HG02870 (cell line): ENCODE measurements at regions not wholly inside any gene's neighbourhood (a gene's known extent, or its start where the extent isn't known, plus 50 kb on each side); places are given as distances from the start of the nearest gene placed in this dataset.
"Not testable (repeated sequence)": the region's sequence is repeated elsewhere in the genome, so short reads cannot be mapped to it uniquely, and the experiment has no call there.

Experiments
- ATAC-seq: cut with Tn5 transposase; IDR thresholded peaks from one replicate; pipeline ENCODE4 v1.9.1; 2021; ENCODE audit warnings: mild to moderate bottlenecking, moderate library complexity; ENCODE audit not compliant: unreplicated experiment

GRCh38 chr9:108033976-108034964 is 544.7 kb upstream of the KLF4 start:
- no peak for ATAC-seq

DNA sequence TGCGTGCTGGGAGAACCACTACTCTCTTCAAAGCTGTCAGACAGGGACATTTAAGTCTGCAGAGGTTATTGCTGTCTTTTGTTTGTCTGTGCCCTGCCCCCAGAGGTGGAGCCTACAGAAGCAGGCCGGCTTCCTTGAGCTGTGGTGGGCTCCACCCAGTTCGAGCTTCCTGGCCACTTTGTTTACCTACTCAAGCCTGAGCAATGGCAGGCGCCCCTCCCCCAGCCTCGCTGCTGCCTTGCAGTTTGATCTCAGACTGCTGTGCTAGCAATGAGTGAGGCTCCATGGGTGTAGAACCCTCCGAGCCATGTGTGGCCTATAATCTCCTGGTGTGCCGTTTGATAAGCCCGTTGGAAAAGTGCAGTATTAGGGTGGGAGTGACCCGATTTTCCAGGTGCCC is 542.5 kb upstream of the KLF4 start:
- not testable (repeated sequence) for ATAC-seq

DNA sequence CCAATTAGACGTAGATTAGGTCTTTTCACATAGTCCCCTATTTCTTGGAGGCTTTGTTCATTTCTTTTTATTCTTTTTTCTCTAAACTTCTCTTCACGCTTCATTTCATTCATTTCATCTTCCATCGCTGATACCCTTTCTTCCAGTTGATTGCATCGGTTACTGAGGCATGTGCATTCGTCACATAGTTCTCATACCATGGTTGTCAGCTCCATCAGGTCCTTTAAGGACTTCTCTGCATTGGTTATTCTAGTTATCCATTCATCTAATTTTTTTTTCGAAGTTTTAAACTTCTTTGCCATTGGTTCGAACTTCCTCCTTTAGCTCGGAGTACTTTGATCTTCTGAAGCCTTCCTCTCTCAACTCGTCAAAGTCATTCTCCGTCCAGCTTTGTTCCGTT is 541.7 kb upstream of the KLF4 start:
- not testable (repeated sequence) for ATAC-seq

GRCh38 chr9:108026718-108027117 is 537.1 kb upstream of the KLF4 start:
- ATAC-seq: not testable (repeated sequence)

- no peak for ATAC-seq
These were observed 535.0 kb upstream of the KLF4 start for GRCh38 chr9:108024604-108025003.

DNA sequence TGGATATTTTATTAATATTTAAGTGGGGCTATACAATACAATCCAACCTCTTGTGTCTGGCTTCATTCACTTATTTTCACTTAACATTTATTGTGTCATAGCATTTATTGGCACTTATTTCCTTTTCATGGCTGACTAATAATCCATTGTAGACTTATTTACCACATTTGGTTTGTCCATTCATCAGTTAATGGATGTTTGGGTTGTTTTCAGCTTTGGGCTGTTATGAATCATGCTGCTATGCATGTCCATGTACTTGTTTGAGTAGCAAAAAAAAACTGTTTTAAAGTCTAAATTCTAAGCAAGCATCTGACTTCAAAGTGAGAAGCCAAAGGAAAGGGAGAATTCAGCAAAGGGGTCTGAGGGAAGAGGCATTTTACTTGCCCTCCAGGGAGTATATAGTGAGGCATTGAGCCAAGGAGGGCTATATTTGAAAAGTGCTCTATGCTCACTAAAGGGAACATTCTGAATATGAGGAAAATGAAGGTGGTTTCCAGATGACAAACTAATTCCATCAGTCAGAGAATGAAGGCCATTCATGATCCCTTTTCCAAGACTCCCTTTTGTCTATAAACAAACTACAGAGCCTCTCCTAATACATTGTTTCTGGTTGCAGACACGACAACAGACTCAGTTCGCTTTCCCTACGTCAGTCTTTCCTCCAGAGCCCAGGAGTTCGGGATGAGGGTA is 532.8 kb upstream of the KLF4 start:
- ATAC-seq: no peak

- ATAC-seq: no peak
These were observed 531.6 kb upstream of the KLF4 start for GRCh38 chr9:108021096-108021710.

DNA sequence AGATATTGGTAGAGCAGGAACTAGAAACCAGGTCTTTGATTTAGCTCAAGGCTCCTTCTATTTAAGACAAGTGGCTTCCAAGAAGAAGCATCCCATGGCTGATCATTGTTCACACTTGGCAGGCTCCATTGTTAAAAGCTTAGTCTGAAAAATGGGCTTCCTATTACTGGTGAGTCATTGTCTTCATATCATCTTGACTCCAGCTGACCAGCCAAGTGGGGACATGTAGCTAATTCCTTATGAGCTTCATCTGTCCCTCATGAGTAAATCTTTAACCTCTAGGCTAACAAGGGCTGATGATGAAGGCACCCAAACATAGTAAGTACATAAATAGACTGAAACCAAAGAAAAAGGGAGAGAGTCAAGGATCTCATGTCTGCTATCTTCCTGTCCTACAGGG is 530.3 kb upstream of the KLF4 start:
- no peak for ATAC-seq

- ATAC-seq: no peak
These were observed 528.1 kb upstream of the KLF4 start for GRCh38 chr9:108017671-108018070.

- ATAC-seq: no peak
These were observed 526.9 kb upstream of the KLF4 start for GRCh38 chr9:108016446-108016845.

GRCh38 chr9:108015690-108016089 is 526.1 kb upstream of the KLF4 start:
- ATAC-seq: no peak

DNA sequence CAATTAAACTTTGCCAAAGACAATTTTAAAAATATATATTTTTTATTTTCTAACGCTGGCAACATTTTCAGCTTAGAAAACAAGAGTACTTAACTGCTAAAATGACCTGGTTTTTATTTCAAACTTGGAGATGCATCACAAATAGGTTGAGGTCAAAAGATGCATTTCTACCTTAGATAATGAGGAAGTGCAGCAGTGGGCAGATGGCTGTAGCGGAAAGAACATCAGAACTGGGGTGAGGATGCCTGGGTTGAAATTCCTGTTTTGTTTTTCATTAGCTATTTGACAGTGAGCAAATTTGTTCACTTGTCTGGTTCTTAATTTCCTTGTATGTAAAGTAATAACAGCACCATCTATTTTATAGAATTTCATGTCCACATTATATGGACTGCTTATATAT is 524.8 kb upstream of the KLF4 start:
- no peak for ATAC-seq

DNA sequence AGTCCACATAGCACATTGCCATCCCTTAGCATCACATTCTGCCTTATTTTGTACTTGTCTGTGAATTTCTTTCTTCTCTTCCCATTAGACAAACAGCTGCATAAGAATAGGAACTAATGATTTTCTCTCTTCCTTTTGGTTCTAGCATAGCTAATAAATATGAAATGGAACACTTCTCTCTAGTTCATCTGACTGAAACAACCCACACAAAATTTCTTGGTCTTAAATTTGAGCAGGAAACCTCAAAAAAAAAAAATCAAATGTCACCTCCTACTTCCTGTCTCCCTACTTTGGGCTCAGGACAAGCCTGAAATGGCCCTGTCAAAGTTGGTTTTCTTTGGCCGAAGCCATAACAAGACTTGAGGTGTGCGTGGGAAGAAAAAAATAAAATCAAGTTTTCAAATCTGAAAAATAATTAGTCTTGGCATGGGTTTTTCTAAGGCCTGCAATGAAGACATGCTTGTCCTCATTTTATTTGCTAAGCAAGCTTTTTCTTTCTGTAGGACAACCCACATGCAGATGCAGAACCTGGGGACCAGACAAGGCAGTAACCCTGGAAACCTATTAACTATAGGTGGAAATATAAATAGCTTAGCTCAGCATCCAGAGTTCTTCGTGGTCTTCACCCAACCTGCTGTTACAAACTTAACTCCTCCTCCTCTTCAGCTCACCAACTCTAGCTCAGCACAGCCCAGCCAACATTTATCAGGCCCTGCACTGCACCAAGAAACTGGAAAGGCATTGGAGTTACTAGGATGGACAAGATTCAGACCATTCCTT is 523.5 kb upstream of the KLF4 start:
- ATAC-seq: no peak

GRCh38 chr9:108012405-108012804 is 522.8 kb upstream of the KLF4 start:
- no peak for ATAC-seq

- no peak for ATAC-seq
These were observed 514.0 kb upstream of the KLF4 start for GRCh38 chr9:108003526-108003925.

GRCh38 chr9:108002371-108002956 is 512.9 kb upstream of the KLF4 start:
- ATAC-seq: no peak

DNA sequence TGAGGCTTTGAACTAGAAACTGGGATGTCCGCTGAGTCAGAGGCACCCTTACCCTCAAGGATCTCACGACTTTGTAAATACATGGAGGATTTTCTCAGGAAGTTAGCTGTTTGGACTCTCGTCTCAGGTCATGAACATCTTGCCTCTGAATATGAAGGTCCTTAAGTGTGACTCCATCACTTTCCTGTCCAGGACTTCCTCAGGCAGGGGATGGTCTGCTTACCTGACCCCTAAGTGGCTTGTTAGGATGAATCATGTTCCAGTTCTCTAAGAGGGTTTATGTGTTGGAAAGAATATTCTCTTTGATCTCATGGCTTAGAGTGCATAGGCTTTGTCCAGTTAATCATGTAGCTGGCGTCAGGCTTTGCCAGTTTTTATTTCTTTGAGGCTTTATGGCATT is 511.7 kb upstream of the KLF4 start:
- ATAC-seq: no peak

- no peak for ATAC-seq
These were observed 510.3 kb upstream of the KLF4 start for GRCh38 chr9:107999890-108000289.

DNA sequence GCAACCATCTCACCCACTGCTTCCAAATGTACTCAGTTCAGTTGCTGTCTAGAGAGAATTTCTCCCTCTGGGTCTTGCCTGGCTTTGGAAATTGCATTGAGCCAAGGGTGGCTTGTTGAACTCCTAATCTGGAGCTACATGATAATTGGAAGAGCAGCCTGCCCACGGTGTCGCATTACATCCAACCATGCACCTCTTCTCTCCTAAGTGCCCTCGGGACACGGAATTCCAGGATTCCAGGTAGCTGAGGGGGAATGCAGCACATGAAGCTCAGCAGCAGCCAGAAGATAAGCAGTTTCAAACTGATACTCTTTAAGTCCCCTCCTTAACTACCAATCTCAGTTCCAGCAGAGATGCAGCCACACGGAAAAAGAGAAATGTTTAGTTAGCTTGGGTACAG is 509.4 kb upstream of the KLF4 start:
- ATAC-seq: no peak

- no peak for ATAC-seq
These were observed 505.1 kb upstream of the KLF4 start for GRCh38 chr9:107994648-107995047.

DNA sequence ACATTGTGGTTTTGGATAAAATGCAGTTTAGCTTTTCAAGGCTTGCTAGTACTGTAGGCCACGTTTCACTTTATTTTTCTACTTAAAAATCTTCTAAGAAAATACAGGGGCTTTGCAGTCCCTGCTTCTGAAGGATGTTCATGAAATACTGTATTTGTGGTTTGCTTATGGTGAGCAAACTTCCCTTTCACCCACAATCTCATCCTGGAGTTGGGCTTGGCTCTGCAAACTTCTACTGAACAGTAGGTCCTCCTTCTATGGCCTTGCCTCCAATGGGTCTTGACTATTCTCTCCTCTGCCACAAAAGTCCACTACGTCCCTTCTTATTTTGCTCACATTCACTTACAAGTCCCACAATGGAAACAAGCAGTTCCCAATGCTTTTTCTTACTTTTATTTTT is 502.7 kb upstream of the KLF4 start:
- no peak for ATAC-seq
